ENCODE measurements at regions not wholly inside any gene's neighbourhood (a gene's known extent, or its start where the extent isn't known, plus 50 kb on each side); places are given as distances from the start of the nearest gene placed in this dataset.

GRCh38 chr14:105924951-105925591 is 398.7 kb downstream of the TMEM121 start:
- no peak for FAIRE-seq
- TF ChIP-seq EGR1 (IDR thresholded peaks at IDR 0.05; ENCODE audit: borderline replicate concordance, low read depth, low read length) (no peak), JUN (IDR thresholded peaks at IDR 0.05; ENCODE audit: low read depth, low read length) (no peak), SP2 (IDR thresholded peaks at IDR 0.05; ENCODE audit: low read length) (no peak), CHD1 (IDR thresholded peaks at IDR 0.05; ENCODE audit: low read depth, low read length) (no peak), EZH2 (IDR thresholded peaks at IDR 0.05; ENCODE audit: low read depth, low read length, severe bottlenecking) (no peak), SP1 (IDR thresholded peaks at IDR 0.05; ENCODE audit: low read depth, low read length) (no peak), NANOG (IDR thresholded peaks at IDR 0.05; ENCODE audit: insufficient read depth, low read depth, low read length, poor library complexity, severe bottlenecking) (no peak), NRF1 (IDR thresholded peaks at IDR 0.05; ENCODE audit: low read depth, low read length) (no peak), SUZ12 (IDR thresholded peaks at IDR 0.05; ENCODE audit: low read length) (no peak), RFX5 (IDR thresholded peaks at IDR 0.05; ENCODE audit: borderline replicate concordance, low read depth, low read length) (no peak), MAFK (IDR thresholded peaks at IDR 0.05; ENCODE audit: low read depth, low read length) (no peak), GTF2F1 (IDR thresholded peaks at IDR 0.05; ENCODE audit: borderline replicate concordance, low read depth, low read length) (no peak)
- WGBS, 2 experiments (ENCODE audit: extremely low coverage in 1 of 2, insufficient coverage in 1 of 2, insufficient read length in 1 of 2, insufficient replicate concordance in 2 of 2, low coverage in 1 of 2, low lambda C conversion rate in 2 of 2, missing lambda C conversion rate in 1 of 2), result 85% methylated on average over 13 of the region's 13 CpGs; no CpG with 5 or more reads in 1 of the 2 experiments

More at GRCh38 chr14:105924951-105925591, 398.7 kb downstream of the TMEM121 start:
- H3K4me1 ChIP-seq (replicated peaks in 1 of 4; ENCODE audit: control insufficient read depth in 3 of 4, insufficient read depth in 4 of 4, low read length in 3 of 4), result no peaks in the 10 kb centered on the region
- ChIA-PET POLR2A (ENCODE audit: partially characterized antibody) (no interaction called here), CTCF (ENCODE audit: partially characterized antibody) (no interaction called here)
- H3K9ac ChIP-seq (replicated peaks in 1 of 4; ENCODE audit: extremely low read depth in 1 of 4, low read depth in 3 of 4, low read length in 3 of 4), result no peak overlapping the region
- H2AFZ ChIP-seq (ENCODE audit: low read length), result no peak overlapping the region
- H3K79me1 ChIP-seq (ENCODE audit: low read depth, low read length), result no peaks in the 10 kb centered on the region
- no peaks in the 10 kb centered on the region for H3K36me3 ChIP-seq (ENCODE audit: control insufficient read depth in 2 of 4, insufficient read depth in 4 of 4, low read length in 3 of 4)
- H2BK5ac ChIP-seq (ENCODE audit: low read depth, low read length), result no peak overlapping the region
- H2BK20ac ChIP-seq (ENCODE audit: low read length), result no peak overlapping the region
- no peak overlapping the region for H4K5ac ChIP-seq (ENCODE audit: insufficient read length, low read depth, low read length)
- no peak overlapping the region for H2BK120ac ChIP-seq (replicated peaks; ENCODE audit: low read depth, low read length)
- no peak overlapping the region for H3K4me2 ChIP-seq (ENCODE audit: insufficient read depth in 1 of 2, low read depth in 2 of 2, low read length in 2 of 2)
- H3K14ac ChIP-seq (ENCODE audit: insufficient read length), result no peak overlapping the region
- H3K23me2 ChIP-seq (ENCODE audit: low read depth, low read length), result no peaks in the 10 kb centered on the region
- H3K23ac ChIP-seq (ENCODE audit: insufficient read length), result no peak overlapping the region
- no peak overlapping the region for H4K91ac ChIP-seq (replicated peaks; ENCODE audit: insufficient read length, low read length)
- H3K79me2 ChIP-seq (ENCODE audit: control insufficient read depth in 1 of 2, insufficient read depth in 2 of 2, low read length in 2 of 2), result no peaks in the 10 kb centered on the region
- no peak overlapping the region for H2BK15ac ChIP-seq (ENCODE audit: low read length)
- H2AK5ac ChIP-seq (ENCODE audit: low read depth, low read length), result no peak overlapping the region
- H3K27ac ChIP-seq (ENCODE audit: low read depth, low read length), result no peak overlapping the region
- no peaks in the 10 kb centered on the region for H3K27me3 ChIP-seq (replicated peaks in 1 of 4; ENCODE audit: control insufficient read depth in 3 of 4, extremely low read depth in 1 of 4, insufficient read depth in 3 of 4, low read length in 3 of 4)
- H3K56ac ChIP-seq (replicated peaks; ENCODE audit: insufficient read length, low read depth, low read length), result no peak overlapping the region
- no peak for DNase-seq (ENCODE audit: low read depth in 1 of 2, low spot score in 2 of 2)
- no peak overlapping the region for H2BK12ac ChIP-seq (ENCODE audit: low read depth, low read length)
- H3K18ac ChIP-seq (ENCODE audit: extremely low read depth, low read length), result no peak overlapping the region
- no peak overlapping the region for H3K4me3 ChIP-seq (ENCODE audit: extremely low read depth in 1 of 4, insufficient read depth in 2 of 4, low read depth in 3 of 4, low read length in 4 of 4)
- no peak overlapping the region for H4K8ac ChIP-seq (ENCODE audit: extremely low read depth, insufficient read depth, low read length)
- peaks cover 48 to 92% of the 10 kb centered on the region in 2 experiments for H3K9me3 ChIP-seq (ENCODE audit: insufficient read depth in 2 of 2, low read depth in 1 of 2, low read length in 1 of 2)
- H4K20me1 ChIP-seq (replicated peaks in 1 of 2; ENCODE audit: control insufficient read depth in 1 of 2, insufficient read depth in 2 of 2, low read length in 2 of 2), result no peaks in the 10 kb centered on the region
- H3K4ac ChIP-seq (replicated peaks; ENCODE audit: insufficient read length, low read depth, low read length), result no peak overlapping the region

Measured in H1 (cell line).